ENCODE measurements at regions not wholly inside any gene's neighbourhood (a gene's known extent, or its start where the extent isn't known, plus 50 kb on each side); places are given as distances from the start of the nearest gene placed in this dataset.

- peaks cover 0 to 4% (median 0%) of the 10 kb centered on the region in 7 donors for H3K9me3 Mint-ChIP-seq
- no peak overlapping the region for H3K4me3 Mint-ChIP-seq
- no peaks in the 10 kb centered on the region for H3K27me3 ChIP-seq (ENCODE audit: control insufficient read depth in 2 of 2, insufficient read depth in 2 of 2, low read length in 2 of 2)
- no peak overlapping the region for H3K4me3 ChIP-seq (replicated peaks in 1 of 3; ENCODE audit: low read depth in 2 of 3, low read length in 3 of 3)
- H3K4me1 Mint-ChIP-seq: no peaks in the 10 kb centered on the region
- no peaks in the 10 kb centered on the region for H4K20me1 ChIP-seq (ENCODE audit: insufficient read depth, low read length)
- H3K79me2 ChIP-seq (ENCODE audit: insufficient read depth, low read length): no peaks in the 10 kb centered on the region
- DNase-seq: no peak
- H3K36me3 Mint-ChIP-seq: no peaks in the 10 kb centered on the region
- no peaks in the 10 kb centered on the region for H3K9me3 ChIP-seq (replicated peaks in 1 of 2; ENCODE audit: control insufficient read depth in 1 of 2, insufficient read depth in 1 of 2, low read length in 2 of 2)
- H3K27me3 Mint-ChIP-seq (ENCODE audit: low read depth in 3 of 3): peaks cover 2 to 6% (median 2%) of the 10 kb centered on the region in 3 donors
- WGBS (ENCODE audit: insufficient coverage): 95% methylated on average over 12 of the region's 26 CpGs
- no peak for TF ChIP-seq CTCF (IDR thresholded peaks at IDR 0.05)
- no peak overlapping the region for H2AFZ ChIP-seq (ENCODE audit: insufficient read depth, low read depth, low read length, poor library complexity, severe bottlenecking)
- H3K9ac ChIP-seq (ENCODE audit: insufficient read depth, low read length, poor library complexity, severe bottlenecking): no peak overlapping the region
- H3K4me1 ChIP-seq (ENCODE audit: control insufficient read depth in 1 of 2, insufficient read depth in 2 of 2, low read length in 2 of 2): no peaks in the 10 kb centered on the region
- no peak overlapping the region for H3K27ac ChIP-seq (ENCODE audit: low read depth in 1 of 2, low read length in 2 of 2)
- no peak overlapping the region for H3K4me2 ChIP-seq (replicated peaks; ENCODE audit: extremely low read depth, low read length, poor library complexity, severe bottlenecking)
- H3K36me3 ChIP-seq (replicated peaks in 1 of 2; ENCODE audit: control insufficient read depth in 1 of 2, insufficient read depth in 2 of 2, low read length in 2 of 2): no peaks in the 10 kb centered on the region
- H3K27ac Mint-ChIP-seq: no peak overlapping the region
- intact Hi-C loops (cut with micrococcal nuclease): no loop called here
These were observed 77.6 kb downstream of the ASB1 start for GRCh38 chr2:238504181-238504931.

DNA sequence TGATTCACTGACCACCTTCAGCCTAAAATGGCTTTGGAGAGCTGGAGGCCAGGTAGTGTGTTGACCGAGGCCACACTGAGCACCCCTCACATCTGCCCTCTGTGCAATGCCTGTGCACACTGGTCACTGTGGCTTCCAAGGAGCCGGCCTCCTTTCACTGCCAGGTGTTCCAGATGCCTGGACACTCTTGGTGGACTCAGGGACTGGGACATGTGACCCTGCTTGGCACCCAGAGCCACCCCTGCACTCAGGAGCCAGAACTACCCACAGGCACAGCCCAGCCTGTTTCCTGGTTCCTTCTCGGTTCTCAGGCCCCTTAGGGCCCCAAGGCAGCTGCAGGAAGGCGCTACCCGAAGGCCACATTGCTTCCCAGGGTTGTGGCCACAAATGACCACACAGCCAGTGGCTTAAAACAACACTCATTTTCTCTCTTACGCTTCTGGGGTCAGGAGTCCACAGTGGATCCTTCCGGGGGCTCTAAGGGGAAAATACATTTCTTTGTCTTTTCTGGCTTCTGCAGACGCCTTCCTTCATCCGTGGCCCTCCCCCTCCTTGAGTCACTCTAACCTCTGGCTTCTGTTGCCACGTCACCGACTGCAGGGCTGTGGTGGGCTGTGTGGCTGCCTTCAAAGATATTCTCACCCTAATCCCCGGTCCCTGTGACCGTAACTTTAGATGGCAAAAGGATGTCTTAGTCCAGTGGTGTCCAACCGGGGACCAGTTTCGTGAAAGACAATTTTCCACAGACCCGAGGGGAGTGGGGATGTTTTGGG is 78.6 kb downstream of the ASB1 start:
- 64% methylated on average over 12 of the region's 16 CpGs for WGBS (ENCODE audit: insufficient coverage)
- Histone ChIP-seq H3K79me2 (ENCODE audit: insufficient read depth, low read length) (no peaks in the 10 kb centered on the region), H3K27me3 (ENCODE audit: control insufficient read depth in 2 of 2, insufficient read depth in 2 of 2, low read length in 2 of 2) (no peaks in the 10 kb centered on the region), H3K9ac (ENCODE audit: insufficient read depth, low read length, poor library complexity, severe bottlenecking) (no peak overlapping the region), H3K9me3 (replicated peaks in 1 of 2; ENCODE audit: control insufficient read depth in 1 of 2, insufficient read depth in 1 of 2, low read length in 2 of 2) (no peaks in the 10 kb centered on the region), H3K36me3 (replicated peaks in 1 of 2; ENCODE audit: control insufficient read depth in 1 of 2, insufficient read depth in 2 of 2, low read length in 2 of 2) (no peaks in the 10 kb centered on the region), H2AFZ (ENCODE audit: insufficient read depth, low read depth, low read length, poor library complexity, severe bottlenecking) (no peak overlapping the region), H4K20me1 (ENCODE audit: insufficient read depth, low read length) (no peaks in the 10 kb centered on the region), H3K27ac (ENCODE audit: low read depth in 1 of 2, low read length in 2 of 2) (no peak overlapping the region), H3K4me1 (ENCODE audit: control insufficient read depth in 1 of 2, insufficient read depth in 2 of 2, low read length in 2 of 2) (no peaks in the 10 kb centered on the region), H3K4me2 (replicated peaks; ENCODE audit: extremely low read depth, low read length, poor library complexity, severe bottlenecking) (no peak overlapping the region), H3K4me3 (replicated peaks in 1 of 3; ENCODE audit: low read depth in 2 of 3, low read length in 3 of 3) (no peak overlapping the region)
- no peaks in the 10 kb centered on the region for H3K4me1 Mint-ChIP-seq
- no peak for DNase-seq
- H3K27ac Mint-ChIP-seq: no peak overlapping the region
- H3K9me3 Mint-ChIP-seq: peaks cover 0 to 4% (median 0%) of the 10 kb centered on the region in 7 donors
- intact Hi-C loops (cut with micrococcal nuclease): no loop called here
- TF ChIP-seq CTCF (IDR thresholded peaks at IDR 0.05): no peak
- no peak overlapping the region for H3K4me3 Mint-ChIP-seq
- peaks cover 2 to 6% (median 2%) of the 10 kb centered on the region in 3 donors for H3K27me3 Mint-ChIP-seq (ENCODE audit: low read depth in 3 of 3)
- H3K36me3 Mint-ChIP-seq: no peaks in the 10 kb centered on the region

Data from CD14-positive monocyte (primary cell).